ENCODE measurements at regions not wholly inside any gene's neighbourhood (a gene's known extent, or its start where the extent isn't known, plus 50 kb on each side); places are given as distances from the start of the nearest gene placed in this dataset.

- TF ChIP-seq POLR2A (IDR thresholded peaks at IDR 0.05) (no peak), CTCF (IDR thresholded peaks at IDR 0.05) (no peak), POLR2AphosphoS5 (IDR thresholded peaks at IDR 0.05; ENCODE audit: insufficient read depth in 1 of 2, low read depth in 1 of 2) (no peak)
Observed at GRCh38 chr4:10984815-10985214, 300.2 kb upstream of the CLNK start.
